Neural crest cell (in vitro differentiated cells): ENCODE measurements at regions not wholly inside any gene's neighbourhood (a gene's known extent, or its start where the extent isn't known, plus 50 kb on each side); places are given as distances from the start of the nearest gene placed in this dataset.

Experiments
- DNase-seq: peaks from one replicate; pipeline ENCODE4 v3.0.0; 2021; ENCODE audit warnings: low read depth, mixed read lengths, low spot score
- H3K27ac Mint-ChIP-seq: one replicate; pipeline ENCODE4 v1.8.0; 2021; ENCODE audit warnings: mild to moderate bottlenecking, mixed read lengths; ENCODE audit not compliant: unreplicated experiment
- H3K27me3 Mint-ChIP-seq: 2 replicates; pipeline ENCODE4 v1.8.0; 2021; ENCODE audit warnings: low read depth, mild to moderate bottlenecking, mixed read lengths
- H3K36me3 Mint-ChIP-seq: 2 replicates; pipeline ENCODE4 v1.8.0; 2021; ENCODE audit warnings: low read depth, mild to moderate bottlenecking, mixed read lengths
- H3K4me1 Mint-ChIP-seq: 2 replicates; pipeline ENCODE4 v1.8.0; 2021; ENCODE audit warnings: mixed read lengths
- H3K4me3 Mint-ChIP-seq: one replicate; pipeline ENCODE4 v1.8.0; 2021; ENCODE audit warnings: mild to moderate bottlenecking, mixed read lengths
- H3K9me3 Mint-ChIP-seq: 2 replicates; pipeline ENCODE4 v1.8.0; 2021; ENCODE audit warnings: mixed read lengths
- CTCF ChIP-seq: fragments of 200-600 bp; sonication (generic); conservative IDR thresholded peaks from 2 replicates; pipeline ENCODE4 v1.5.0; 2021; ENCODE audit warnings: antibody characterized with exemption, mild to moderate bottlenecking

GRCh38 chr16:73396556-73396955 is 348.6 kb upstream of the ZFHX3 start:
- no peak for TF ChIP-seq CTCF
- H3K36me3 Mint-ChIP-seq: no peaks in the 10 kb centered on the region

GRCh38 chr16:73390936-73391335 is 343.0 kb upstream of the ZFHX3 start:
- no peaks in the 10 kb centered on the region for H3K36me3 Mint-ChIP-seq
- H3K27ac Mint-ChIP-seq: no peak overlapping the region
- no peak for TF ChIP-seq CTCF
- H3K9me3 Mint-ChIP-seq: no peaks in the 10 kb centered on the region
- H3K4me3 Mint-ChIP-seq: no peak overlapping the region
- DNase-seq: no peak
- no peaks in the 10 kb centered on the region for H3K27me3 Mint-ChIP-seq
- H3K4me1 Mint-ChIP-seq: peaks cover 18% of the 10 kb centered on the region

More at GRCh38 chr16:73396556-73396955, 348.6 kb upstream of the ZFHX3 start:
- H3K9me3 Mint-ChIP-seq: no peaks in the 10 kb centered on the region
- H3K27ac Mint-ChIP-seq: no peak overlapping the region
- H3K4me3 Mint-ChIP-seq: no peak overlapping the region
- no peak for DNase-seq
- peaks cover 23% of the 10 kb centered on the region for H3K4me1 Mint-ChIP-seq
- H3K27me3 Mint-ChIP-seq: no peaks in the 10 kb centered on the region

GRCh38 chr16:73390491-73390890 is 342.6 kb upstream of the ZFHX3 start:
- Mint-ChIP-seq H3K27ac (no peak overlapping the region), H3K27me3 (no peaks in the 10 kb centered on the region), H3K4me3 (no peak overlapping the region), H3K36me3 (no peaks in the 10 kb centered on the region), H3K4me1 (peaks cover 18% of the 10 kb centered on the region), H3K9me3 (no peaks in the 10 kb centered on the region)
- no peak for DNase-seq
- TF ChIP-seq CTCF: no peak

- Mint-ChIP-seq H3K27ac (no peak overlapping the region), H3K4me3 (no peak overlapping the region), H3K4me1 (peaks cover 26% of the 10 kb centered on the region), H3K27me3 (no peaks in the 10 kb centered on the region), H3K36me3 (no peaks in the 10 kb centered on the region), H3K9me3 (no peaks in the 10 kb centered on the region)
- no peak for DNase-seq
- TF ChIP-seq CTCF: no peak
Observed at GRCh38 chr16:73389085-73389484, 341.2 kb upstream of the ZFHX3 start.

- Mint-ChIP-seq H3K4me3 (no peak overlapping the region), H3K27me3 (no peaks in the 10 kb centered on the region), H3K27ac (peak overlapping the region; percentile 65), H3K4me1 (peaks cover 37% of the 10 kb centered on the region), H3K9me3 (no peaks in the 10 kb centered on the region), H3K36me3 (no peaks in the 10 kb centered on the region)
- DNase-seq: no peak
- TF ChIP-seq CTCF: no peak
Observed at GRCh38 chr16:73387979-73388378, 340.1 kb upstream of the ZFHX3 start.

- no peak for DNase-seq
- Mint-ChIP-seq H3K36me3 (no peaks in the 10 kb centered on the region), H3K4me1 (peaks cover 45% of the 10 kb centered on the region), H3K9me3 (no peaks in the 10 kb centered on the region), H3K27me3 (no peaks in the 10 kb centered on the region), H3K4me3 (no peak overlapping the region), H3K27ac (no peak overlapping the region)
- no peak for TF ChIP-seq CTCF
Observed at GRCh38 chr16:73385696-73386095, 337.8 kb upstream of the ZFHX3 start.
